Gastrocnemius medialis (tissue), 4 donors: ENCODE measurements at regions not wholly inside any gene's neighbourhood (a gene's known extent, or its start where the extent isn't known, plus 50 kb on each side); places are given as distances from the start of the nearest gene placed in this dataset.

Source experiments
- CTCF ChIP-seq, 5 experiments: fragments of 450-650 bp in 3 of 5; fragments of 200-600 bp in 2 of 5; sonication (generic) in 2 of 5; IDR thresholded peaks in 4 of 5; conservative IDR thresholded peaks in 1 of 5; 1 replicate in 4 of 5; 2 replicates in 1 of 5; pipeline ENCODE4 v1.5.1; 2016 to 2019; ENCODE audit warnings: antibody characterized with exemption in 5 of 5, mild to moderate bottlenecking in 3 of 5, moderate library complexity in 3 of 5
- POLR2A ChIP-seq, 2 donors: fragments of 450-650 bp; IDR thresholded peaks; one replicate each; pipeline ENCODE4 v1.6.1; 2017; ENCODE audit warnings: antibody characterized with exemption in 2 of 2, mild to moderate bottlenecking in 2 of 2, moderate library complexity in 2 of 2

- TF ChIP-seq CTCF (IDR thresholded peaks at IDR 0.05 in 4 of 5, conservative IDR thresholded peaks at IDR 0.05 in 1 of 5) (no peak), POLR2A (IDR thresholded peaks at IDR 0.05) (no peak)
Measured at GRCh38 chr2:145617420-145617819, 1097.5 kb upstream of the ZEB2 start.
